GM12878 (cell line): ENCODE measurements at regions not wholly inside any gene's neighbourhood (a gene's known extent, or its start where the extent isn't known, plus 50 kb on each side); places are given as distances from the start of the nearest gene placed in this dataset.

Experiments used
- ATAC-seq: fragments of 200-7000 bp; cut with Tn5 transposase; 3 replicates; pipeline ENCODE4 v1.9.1; 2020; ENCODE audit warnings: mild to moderate bottlenecking, moderate library complexity
- BruUV-seq: library from RNA; stranded (reverse); fragments of 400-500 nt; replicated peaks from 2 replicates; lab custom pipeline; 2021; lab: Mats Ljungman, UMichigan
- CTCF ChIA-PET: fragments of 300-600 bp; sonication (Branson Sonifier 250); formaldehyde crosslinking; extraction: SDS; loops from one replicate; lab custom pipeline; 2021; ENCODE audit warnings: inconsistent platforms; lab: Yijun Ruan, JAX
- POLR2A ChIA-PET: fragments of 350-600 bp; formaldehyde crosslinking; extraction: SDS; loops from one replicate; lab custom pipeline; 2021; ENCODE audit warnings: inconsistent platforms; lab: Charles Lee
- RAD21 ChIA-PET: fragments of 300-600 bp; sonication (Branson Sonifier 250); formaldehyde crosslinking; loops from one replicate; lab custom pipeline; 2023; ENCODE audit warnings: antibody characterized with exemption; ENCODE audit not compliant: unreplicated experiment; lab: Charles Lee
- SMC1A ChIA-PET: fragments of 300-600 bp; sonication (Branson Sonifier 250); formaldehyde crosslinking; loops from one replicate; lab custom pipeline; 2023; ENCODE audit not compliant: unreplicated experiment, uncharacterized antibody; lab: Charles Lee
- DNase-seq: peaks from one replicate; pipeline ENCODE4 v3.0.0-alpha.2; 2011; ENCODE audit warnings: low read depth, low spot score
- FAIRE-seq: peaks from 3 replicates; lab custom pipeline; 2011; peaks lifted over from hg19 to GRCh38; lab: Jason Lieb, UNC
- H2AFZ ChIP-seq: 2 replicates; pipeline ENCODE4 v1.6.0; 2011; ENCODE audit warnings: low read depth, low read length, control low read depth; ENCODE audit not compliant: control insufficient read depth
- H3K27ac ChIP-seq: 2 replicates; pipeline ENCODE4 v1.5.1; 2011; ENCODE audit warnings: control low read depth; ENCODE audit not compliant: control insufficient read depth, insufficient read depth
- H3K27me3 ChIP-seq, 2 experiments: replicated peaks in 1 of 2; 2 replicates each; pipeline versions ENCODE4 v1.6.0 to v1.6.1; 2011; ENCODE audit warnings: low read length in 1 of 2; ENCODE audit not compliant: control insufficient read depth in 2 of 2, insufficient read depth in 2 of 2
- H3K36me3 ChIP-seq, 2 experiments: 2 replicates each; pipeline ENCODE4 v1.5.1; 2011; ENCODE audit warnings: low read length in 1 of 2; ENCODE audit not compliant: control insufficient read depth in 2 of 2, insufficient read depth in 2 of 2
- H3K4me1 ChIP-seq: 2 replicates; pipeline ENCODE4 v1.6.1; 2011; ENCODE audit warnings: mild to moderate bottlenecking, low read length, moderate library complexity, mixed read lengths; ENCODE audit not compliant: control insufficient read depth, insufficient read depth
- H3K4me2 ChIP-seq: 2 replicates; pipeline ENCODE4 v1.6.0; 2011; ENCODE audit warnings: control low read depth; ENCODE audit not compliant: control insufficient read depth, insufficient read depth
- H3K4me3 ChIP-seq: fragments of 200-600 bp; sonication (generic); 2 replicates; pipeline ENCODE4 v1.5.1; 2016
- H3K79me2 ChIP-seq: 2 replicates; pipeline ENCODE4 v1.6.0; 2011; ENCODE audit warnings: low read length; ENCODE audit not compliant: control insufficient read depth, insufficient read depth
- H3K9ac ChIP-seq: 2 replicates; pipeline ENCODE4 v1.8.0; 2011; ENCODE audit warnings: low read length, control low read depth, mixed read lengths; ENCODE audit not compliant: control insufficient read depth, insufficient read depth
- H3K9me3 ChIP-seq: replicated peaks from 3 replicates; pipeline ENCODE4 v1.5.1; 2011; ENCODE audit warnings: mild to moderate bottlenecking, low read length; ENCODE audit not compliant: control insufficient read depth, insufficient read depth
- H4K20me1 ChIP-seq: 2 replicates; pipeline ENCODE4 v1.6.0; 2011; ENCODE audit not compliant: control insufficient read depth, insufficient read depth
- BHLHE40 ChIP-seq, 2 experiments: fragments of 450-650 bp in 1 of 2; IDR thresholded peaks; 2 replicates each; pipeline ENCODE4 v1.6.1; 2011 to 2017; ENCODE audit warnings: low read depth in 2 of 2, borderline replicate concordance in 1 of 2, improper control_type of control experiment in 1 of 2, low read length in 1 of 2, mild to moderate bottlenecking in 1 of 2
- EED ChIP-seq: sonication (generic); IDR thresholded peaks from 2 replicates; pipeline ENCODE4 v1.6.1; 2016; ENCODE audit warnings: antibody characterized with exemption, low read depth
- JUNB ChIP-seq: IDR thresholded peaks from 2 replicates; pipeline ENCODE4 v1.6.1; 2016; ENCODE audit warnings: antibody characterized with exemption, mild to moderate bottlenecking
- MEF2B ChIP-seq: fragments of 450-650 bp; IDR thresholded peaks from 2 replicates; pipeline ENCODE4 v1.6.1; 2018; ENCODE audit warnings: mild to moderate bottlenecking, moderate library complexity; ENCODE audit not compliant: partially characterized antibody, poor library complexity, severe bottlenecking
- NFYB ChIP-seq: IDR thresholded peaks from 2 replicates; pipeline ENCODE4 v1.6.1; 2011; ENCODE audit warnings: low read depth, mild to moderate bottlenecking, low read length, improper control_type of control experiment, moderate library complexity; ENCODE audit not compliant: insufficient read depth
- NR2C2 ChIP-seq: IDR thresholded peaks from 2 replicates; pipeline ENCODE4 v1.6.1; 2011; ENCODE audit warnings: borderline replicate concordance, low read depth; ENCODE audit not compliant: control insufficient read depth, insufficient read length
- PML ChIP-seq: IDR thresholded peaks from 2 replicates; pipeline ENCODE4 v1.6.1; 2012; ENCODE audit warnings: low read length, inconsistent platforms
- POLR2AphosphoS5 ChIP-seq: IDR thresholded peaks from 2 replicates; pipeline ENCODE4 v1.6.1; 2011; ENCODE audit warnings: mild to moderate bottlenecking, low read length, inconsistent platforms
- SMAD5 ChIP-seq: IDR thresholded peaks from 2 replicates; pipeline ENCODE4 v1.6.1; 2016; ENCODE audit warnings: antibody characterized with exemption, low read depth
- TCF12 ChIP-seq: IDR thresholded peaks from 2 replicates; pipeline ENCODE4 v1.6.1; 2011; ENCODE audit warnings: low read depth, mild to moderate bottlenecking, low read length
- YY1 ChIP-seq: IDR thresholded peaks from 2 replicates; pipeline ENCODE4 v1.6.1; 2011; ENCODE audit warnings: low read depth, mild to moderate bottlenecking, low read length
- ZBED1 ChIP-seq: IDR thresholded peaks from 2 replicates; pipeline ENCODE4 v1.6.1; 2016; ENCODE audit warnings: borderline replicate concordance
- WGBS: methylation state at CpG from one replicate; pipeline ENCODE4 v1.1.6; 2016; ENCODE audit warnings: low lambda C conversion rate; ENCODE audit not compliant: insufficient replicate concordance, insufficient coverage; ENCODE audit errors: missing lambda C conversion rate; 5-methylcytosine and 5-hydroxymethylcytosine counted together
- in situ Hi-C: fragments of 300-500 bp; cut with MboI; formaldehyde crosslinking; loops from 9 replicates; pipeline ENCODE4 v1.14.3; 2018; ENCODE audit warnings: mixed read lengths
- intact Hi-C: fragments of 100-400 bp; cut with micrococcal nuclease; formaldehyde crosslinking; loops from one replicate; pipeline ENCODE4 v1.14.2; 2022; ENCODE audit not compliant: unreplicated experiment
- TF ChIP-seq, protein P1 (sequence below): IDR thresholded peaks from 2 replicates; pipeline ENCODE4 v1.6.1; 2012; ENCODE audit warnings: low read depth, low read length, improper control_type of control experiment

- BruUV-seq, result no TSS peak
- Histone ChIP-seq H4K20me1 (no peaks in the 10 kb centered on the region), H3K4me3 (no peak overlapping the region), H2AFZ (no peak overlapping the region)
- ChIA-PET SMC1A (no interaction called here), POLR2A (no interaction called here)
- FAIRE-seq, result no peak
- no peak for TF ChIP-seq ZBED1
- TF ChIP-seq, all 136 proteins: peak for 0
- ChIA-PET RAD21 (no interaction called here), CTCF (interaction anchor here (1.1 kb wide), 1 partner anchor 14 kb away, joined by 3 read pairs; no protein-coding TSS in a partner anchor)
- Histone ChIP-seq H3K9me3 (no peaks in the 10 kb centered on the region), H3K27ac (no peak overlapping the region), H3K9ac (no peak overlapping the region), H3K79me2 (no peaks in the 10 kb centered on the region), H3K36me3 (no peaks in the 10 kb centered on the region), H3K4me1 (no peaks in the 10 kb centered on the region), H3K4me2 (no peak overlapping the region), H3K27me3 (no peaks in the 10 kb centered on the region)
- in situ Hi-C loops (no loop called here), intact Hi-C loops (no loop called here)
- 41% methylated on average over 8 of the region's 8 CpGs for WGBS
- ATAC-seq (no peak), DNase-seq (no peak)
Observed at GRCh38 chrX:134738986-134739740, 57.8 kb downstream of the PABIR2 start.

DNA sequence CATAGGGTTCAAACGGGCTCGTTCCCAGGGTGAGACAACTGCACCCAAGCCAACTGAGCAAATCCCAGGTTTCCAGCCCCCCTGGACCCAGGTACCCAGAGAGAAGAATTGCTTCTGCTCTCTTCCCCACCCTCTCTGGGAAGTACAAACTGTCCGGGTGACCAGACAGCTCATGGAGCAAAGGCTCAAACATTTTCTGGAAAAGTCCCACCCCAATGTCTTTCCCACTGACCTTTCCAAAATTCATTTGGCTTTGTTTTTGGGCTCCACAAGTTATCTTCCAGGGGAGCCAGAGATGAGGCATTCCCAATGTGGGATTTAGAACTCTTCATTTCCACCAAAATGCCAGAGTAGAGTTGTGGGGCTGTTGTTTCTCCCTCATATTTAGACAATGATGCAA is 58.6 kb downstream of the PABIR2 start:
- FAIRE-seq, result no peak
- DNase-seq, result no peak
- no peak overlapping the region for H3K4me2 ChIP-seq
- H3K9me3 ChIP-seq, result no peaks in the 10 kb centered on the region
- 23% methylated on average over 3 of the region's 3 CpGs for WGBS
- POLR2A ChIA-PET, result no interaction called here
- H3K27ac ChIP-seq, result no peak overlapping the region
- H3K27me3 ChIP-seq, result no peaks in the 10 kb centered on the region
- ATAC-seq, result no peak
- in situ Hi-C loops, result no loop called here
- RAD21 ChIA-PET, result no interaction called here
- TF ChIP-seq MEF2B (no peak), NR2C2 (no peak), TCF12 (no peak), SMAD5 (no peak), BHLHE40 (IDR thresholded peaks at IDR 0.05; ENCODE audit: borderline replicate concordance in 1 of 2, low read depth in 2 of 2, low read length in 1 of 2) (no peak), NFYB (no peak), POLR2AphosphoS5 (no peak), JUNB (no peak), YY1 (no peak), PML (no peak), EED (no peak)
- TF ChIP-seq, protein P1, sequence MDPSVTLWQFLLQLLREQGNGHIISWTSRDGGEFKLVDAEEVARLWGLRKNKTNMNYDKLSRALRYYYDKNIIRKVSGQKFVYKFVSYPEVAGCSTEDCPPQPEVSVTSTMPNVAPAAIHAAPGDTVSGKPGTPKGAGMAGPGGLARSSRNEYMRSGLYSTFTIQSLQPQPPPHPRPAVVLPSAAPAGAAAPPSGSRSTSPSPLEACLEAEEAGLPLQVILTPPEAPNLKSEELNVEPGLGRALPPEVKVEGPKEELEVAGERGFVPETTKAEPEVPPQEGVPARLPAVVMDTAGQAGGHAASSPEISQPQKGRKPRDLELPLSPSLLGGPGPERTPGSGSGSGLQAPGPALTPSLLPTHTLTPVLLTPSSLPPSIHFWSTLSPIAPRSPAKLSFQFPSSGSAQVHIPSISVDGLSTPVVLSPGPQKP, result no peak
- intact Hi-C loops, result no loop called here
- H3K36me3 ChIP-seq, result no peaks in the 10 kb centered on the region
- no peak overlapping the region for H3K4me3 ChIP-seq
- H3K4me1 ChIP-seq, result no peaks in the 10 kb centered on the region
- no TSS peak for BruUV-seq
- H2AFZ ChIP-seq, result no peak overlapping the region
- no peaks in the 10 kb centered on the region for H4K20me1 ChIP-seq
- SMC1A ChIA-PET, result no interaction called here
- no peak overlapping the region for H3K9ac ChIP-seq
- CTCF ChIA-PET, result interaction anchor here (1.1 kb wide), 1 partner anchor 15 kb away, joined by 3 read pairs; no protein-coding TSS in a partner anchor
- no peaks in the 10 kb centered on the region for H3K79me2 ChIP-seq
